COLO829 (cell line): ENCODE measurements at regions not wholly inside any gene's neighbourhood (a gene's known extent, or its start where the extent isn't known, plus 50 kb on each side); places are given as distances from the start of the nearest gene placed in this dataset.

Experiments used
- DNase-seq: peaks from one replicate; pipeline ENCODE4 v3.0.0; 2012; ENCODE audit warnings: low spot score

DNA sequence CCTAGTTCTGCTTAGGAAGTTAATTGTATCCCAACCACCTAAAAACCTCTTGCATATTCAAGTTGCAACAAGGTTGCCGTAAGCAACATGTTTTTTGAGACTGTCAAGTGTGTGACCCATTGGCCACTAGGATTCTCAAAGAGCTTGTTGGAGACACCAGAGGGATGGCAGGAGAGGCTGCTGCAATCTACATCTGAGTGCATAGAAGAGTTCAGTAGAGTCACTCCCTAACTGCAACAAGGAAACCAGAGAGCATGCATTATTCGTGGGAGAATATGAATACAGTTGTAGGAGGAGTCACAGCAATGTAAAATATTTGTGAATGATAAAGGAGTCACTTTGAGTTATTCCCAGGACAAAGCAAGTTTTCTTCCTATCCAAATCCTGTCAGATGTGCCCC, 538.6 kb downstream of the TNS3 start:
- no peak for DNase-seq

DNA sequence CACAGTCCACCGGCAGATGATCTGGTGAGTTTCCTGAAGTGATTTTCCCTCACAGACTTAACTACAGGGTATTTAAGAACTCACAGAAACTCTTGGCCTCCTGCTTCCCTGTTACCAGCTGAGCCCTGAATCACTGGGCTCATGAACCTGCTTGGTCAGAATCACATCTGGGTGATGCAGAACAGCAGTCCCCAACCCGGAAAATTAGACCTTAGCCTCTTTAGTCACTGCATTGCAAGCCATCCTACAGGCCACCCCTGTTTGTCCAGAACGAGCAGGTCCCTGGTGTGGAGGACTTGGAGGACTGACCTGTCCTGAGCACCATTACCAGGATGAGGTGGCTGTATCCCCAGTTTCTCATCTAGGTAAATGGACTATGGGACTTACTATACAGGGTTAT, 539.2 kb downstream of the TNS3 start:
- no peak for DNase-seq

DNA sequence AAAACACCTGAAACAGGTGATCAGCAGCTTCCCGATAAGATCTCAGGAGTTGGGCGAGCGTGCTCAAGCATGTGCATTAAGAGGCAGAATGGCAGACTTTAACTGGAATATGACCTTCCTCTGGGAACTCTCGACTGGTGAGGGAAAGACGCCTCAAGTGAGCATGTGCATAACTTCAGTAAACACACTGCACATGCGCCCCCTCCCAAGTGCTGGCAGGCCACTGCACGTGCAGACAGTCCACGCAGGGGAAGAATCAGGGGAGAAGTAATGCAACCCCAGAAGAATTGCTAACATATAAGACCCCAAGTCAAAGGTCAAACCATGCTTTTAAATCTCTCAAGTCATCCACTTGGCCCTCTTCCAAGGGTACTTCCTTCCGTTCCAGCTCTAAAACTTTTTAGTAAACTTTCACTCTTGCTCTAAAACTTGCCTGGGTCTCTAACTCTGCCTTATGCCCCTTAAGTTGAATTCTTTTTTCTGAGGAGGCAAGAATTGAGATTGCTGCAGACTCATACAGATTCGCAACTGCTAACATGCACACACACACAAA, 541.0 kb downstream of the TNS3 start:
- no peak for DNase-seq

DNA sequence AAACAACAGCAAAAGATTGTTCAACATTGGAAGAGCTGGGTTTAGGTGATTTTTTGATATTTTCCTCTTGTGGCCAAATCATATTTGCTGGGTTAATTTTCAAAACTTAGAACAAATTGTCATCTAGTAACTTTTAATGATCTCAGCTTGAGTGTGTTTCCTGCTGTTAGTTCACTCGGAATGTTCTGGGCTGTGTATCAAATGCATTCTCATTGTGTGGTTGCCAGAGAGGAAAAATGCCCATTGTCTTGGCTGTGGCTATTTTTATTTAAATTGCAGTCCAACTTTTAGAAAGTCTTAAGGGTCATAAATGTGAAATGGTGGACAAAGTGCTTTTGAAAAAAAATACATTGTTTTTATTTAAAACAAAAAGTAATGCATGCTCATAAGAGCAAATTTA, 542.0 kb downstream of the TNS3 start:
- no peak for DNase-seq

DNA sequence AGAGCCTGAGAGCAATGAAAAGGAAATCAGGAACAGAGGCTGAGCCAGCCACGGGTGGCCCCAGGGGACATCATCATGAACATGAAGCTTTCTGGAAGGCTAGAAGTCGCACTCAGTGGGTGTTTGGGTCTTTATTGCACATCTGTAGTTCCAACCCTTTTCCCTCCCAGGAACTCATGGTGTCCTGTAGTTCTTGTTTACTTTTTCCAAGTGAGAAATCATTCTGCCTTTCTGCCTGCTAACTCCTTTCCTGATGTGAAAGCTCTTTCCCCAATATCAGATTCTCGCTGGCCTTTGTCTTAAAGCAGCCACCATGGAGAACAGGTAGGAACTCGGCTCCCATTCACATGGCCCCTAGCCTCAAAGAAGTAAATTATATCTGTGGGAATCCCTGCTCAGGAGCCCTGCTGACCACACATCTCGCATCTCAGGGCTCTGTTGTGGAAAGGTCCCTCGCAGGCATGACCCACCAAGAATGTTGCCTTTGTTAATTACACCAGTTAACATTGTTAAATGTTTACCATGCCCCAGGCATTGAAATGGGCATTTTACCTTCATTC, 542.7 kb downstream of the TNS3 start:
- DNase-seq, result no peak

DNA sequence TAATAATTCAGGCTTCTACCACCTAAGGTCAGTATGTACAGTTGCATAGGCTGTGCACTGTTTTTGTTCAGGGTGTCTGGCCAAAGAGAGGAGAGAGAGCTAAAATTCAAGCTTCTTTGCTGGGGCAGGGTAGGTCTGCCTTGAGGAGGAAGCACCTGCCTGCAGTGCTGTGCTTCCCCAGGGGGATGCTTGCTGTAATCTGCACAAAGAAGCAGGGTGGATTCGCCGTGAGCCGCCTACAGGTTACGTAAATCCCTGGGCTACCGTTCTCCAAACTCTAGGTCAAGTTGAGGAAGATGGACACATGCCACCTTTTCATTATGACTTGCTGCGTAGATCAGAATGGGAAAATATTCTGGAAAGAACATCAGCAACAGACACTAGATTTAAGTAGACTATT, 543.3 kb downstream of the TNS3 start:
- no peak for DNase-seq

DNA sequence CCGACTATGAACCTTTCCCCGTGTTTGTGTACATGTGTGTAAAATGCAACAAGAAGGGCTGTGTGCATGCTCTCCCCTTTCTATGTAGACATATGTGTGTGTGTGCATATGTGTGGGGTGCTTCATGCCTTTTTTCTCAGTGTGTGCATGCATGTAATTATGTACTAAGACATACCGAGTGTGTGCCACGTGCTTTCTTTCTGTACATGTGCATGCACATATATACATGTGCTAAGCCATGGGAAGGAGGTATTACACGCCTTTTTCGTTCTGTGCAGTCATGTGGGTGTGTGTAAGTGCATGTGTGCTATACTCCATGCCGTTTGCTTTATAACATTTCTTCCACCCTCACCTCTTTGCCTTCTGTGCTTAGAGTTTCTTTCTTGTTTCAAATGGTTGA, 544.3 kb downstream of the TNS3 start:
- DNase-seq, result no peak

DNA sequence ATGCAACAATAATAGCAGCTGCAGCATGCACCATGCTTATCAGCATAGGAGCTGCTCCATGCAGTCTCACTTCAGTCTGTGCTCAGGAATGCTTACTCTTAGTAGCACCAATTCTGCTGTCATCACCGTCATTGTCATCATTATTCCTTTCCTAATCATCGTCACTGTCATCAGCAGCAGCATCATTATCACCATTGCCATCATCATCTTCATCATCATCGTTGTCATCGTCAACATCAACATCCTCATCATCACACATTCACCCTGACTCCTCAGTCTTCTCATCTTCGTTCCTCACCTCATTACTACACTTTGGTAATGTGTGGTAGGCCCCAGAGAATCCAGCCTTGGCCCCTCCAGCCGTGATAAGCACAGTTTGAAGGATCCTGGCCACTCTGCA, 545.0 kb downstream of the TNS3 start:
- no peak for DNase-seq

DNA sequence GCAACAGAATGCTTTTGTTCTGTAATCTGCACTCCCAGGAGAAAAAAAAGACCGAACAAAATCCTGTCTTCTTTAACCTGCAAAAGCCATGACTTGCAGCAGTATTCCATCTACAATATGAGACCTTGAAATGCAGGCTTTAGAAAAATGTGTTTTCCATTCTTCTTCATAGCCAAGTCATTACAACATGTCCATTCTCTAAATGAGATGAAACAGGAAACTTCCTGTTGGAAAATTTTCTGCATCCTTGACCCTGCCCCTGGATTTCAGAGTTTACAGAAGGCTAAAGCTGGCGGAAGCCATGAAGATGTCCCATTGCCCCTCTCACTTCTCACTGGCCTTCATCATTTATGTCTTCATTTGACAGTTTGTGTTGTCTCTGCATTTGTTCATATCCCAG, 546.4 kb downstream of the TNS3 start:
- no peak for DNase-seq

DNA sequence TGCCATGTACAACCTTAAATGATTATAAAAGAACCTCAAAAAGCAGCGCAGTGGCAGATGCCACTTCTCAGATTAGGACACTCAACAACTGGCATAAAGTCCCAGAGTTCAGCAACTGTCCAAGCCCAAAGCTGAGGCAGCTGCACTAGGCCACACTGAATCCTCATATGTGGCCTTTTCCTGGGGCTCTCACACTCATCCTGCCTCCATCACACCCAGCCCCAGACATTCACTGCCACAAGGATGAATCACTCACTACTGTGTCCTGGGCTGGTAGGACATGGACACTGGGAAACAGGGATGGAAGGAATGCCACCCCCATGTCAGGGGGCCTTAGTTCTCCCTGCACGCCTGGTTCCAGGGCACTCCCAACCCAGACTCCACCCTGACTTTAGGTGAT, 547.7 kb downstream of the TNS3 start:
- no peak for DNase-seq

DNA sequence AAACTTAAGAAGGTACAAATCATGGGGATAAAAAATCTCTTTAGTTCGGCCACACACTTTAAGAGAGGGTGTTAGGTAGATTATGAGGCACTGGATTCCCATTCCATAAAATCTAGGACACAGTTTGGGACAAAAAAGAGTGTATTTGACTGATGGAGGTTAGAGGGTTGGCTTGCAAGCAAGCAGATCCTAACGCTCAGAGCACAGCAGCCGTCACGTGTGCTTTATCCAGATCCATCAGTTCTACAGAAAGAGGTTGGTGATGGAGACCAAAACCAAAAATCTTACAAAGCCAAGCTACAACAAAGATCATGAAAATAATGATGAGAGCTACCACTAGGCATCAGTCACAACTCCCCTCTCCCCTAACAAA, 549.4 kb downstream of the TNS3 start:
- no peak for DNase-seq

DNA sequence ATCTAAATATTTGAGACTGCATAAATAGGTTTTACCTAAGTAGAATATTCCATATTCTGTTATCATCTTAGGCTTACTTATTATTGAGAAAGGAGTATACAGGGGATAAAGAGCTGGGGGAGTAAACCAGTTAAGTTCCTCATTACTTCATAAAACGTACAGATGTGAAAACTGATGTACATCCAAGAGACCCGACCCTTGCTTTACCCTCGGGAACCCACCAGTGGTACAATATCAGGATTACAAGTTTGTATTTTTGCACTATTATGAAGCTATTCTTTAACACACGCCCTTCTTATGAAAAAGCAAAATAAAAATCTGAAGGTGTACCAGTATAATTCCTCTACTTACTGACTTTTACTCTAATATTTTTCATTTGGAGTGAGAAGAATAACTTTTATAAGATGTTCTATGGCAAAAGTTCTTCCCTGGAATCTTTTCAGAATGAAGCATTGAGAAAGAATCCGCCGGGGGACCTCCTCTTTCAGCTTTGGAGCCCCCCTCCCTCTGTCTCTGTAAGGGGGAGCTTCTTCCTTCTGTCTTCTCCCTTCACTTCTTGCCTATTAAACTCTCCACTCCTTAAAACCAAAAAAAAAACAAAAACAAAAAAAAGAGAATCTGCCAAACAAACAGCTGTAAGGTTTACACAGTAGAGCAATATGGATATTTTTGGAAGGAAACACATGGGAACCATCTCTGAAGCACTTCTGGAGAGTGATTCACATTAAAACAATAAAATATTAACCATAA, 550.0 kb downstream of the TNS3 start:
- no peak for DNase-seq

DNA sequence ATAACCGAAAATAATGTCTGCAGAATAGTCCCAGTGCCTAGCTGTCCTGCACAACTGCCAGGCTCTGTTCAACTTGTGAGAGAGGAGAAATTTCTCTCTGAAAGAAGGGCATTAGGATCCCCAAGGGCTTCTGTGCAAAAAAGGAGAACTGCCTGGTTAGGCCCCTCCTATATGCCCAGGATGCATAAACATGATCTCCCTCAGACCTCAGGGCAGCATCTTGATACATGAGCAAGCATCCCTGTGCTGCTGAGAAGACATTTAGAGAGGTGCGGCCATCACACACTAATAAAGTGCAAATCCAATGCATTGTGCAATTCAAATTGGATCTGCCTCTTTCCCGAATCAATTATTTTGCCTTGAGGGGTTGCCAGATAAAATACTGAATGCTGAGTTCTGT, 553.6 kb downstream of the TNS3 start:
- DNase-seq, result no peak

DNA sequence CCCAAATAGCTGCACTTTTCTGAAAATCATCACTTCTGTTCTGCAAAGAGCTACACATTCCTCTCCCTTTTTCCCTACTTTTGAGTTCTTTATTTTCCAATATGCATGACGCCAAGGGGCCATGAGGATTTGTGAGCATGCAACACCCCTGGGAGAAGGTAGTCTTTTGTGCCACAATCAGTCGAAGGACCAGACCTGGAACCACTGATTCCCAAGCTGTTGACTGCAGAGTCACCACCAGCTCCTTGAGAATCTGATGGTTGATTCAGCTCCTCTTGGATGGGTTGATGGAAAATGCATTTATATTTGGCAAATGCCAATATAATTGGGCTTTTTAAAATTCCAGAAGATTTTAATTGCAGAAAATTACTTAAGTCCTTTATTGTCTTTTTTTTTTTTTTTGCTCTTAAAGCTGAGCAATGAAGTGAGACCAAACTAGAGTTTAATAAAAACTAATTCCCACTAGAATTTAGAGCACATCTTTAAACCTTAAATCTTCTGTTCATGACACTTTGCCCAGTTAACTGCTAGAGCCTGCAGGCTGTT, 554.1 kb downstream of the TNS3 start:
- DNase-seq, result no peak

DNA sequence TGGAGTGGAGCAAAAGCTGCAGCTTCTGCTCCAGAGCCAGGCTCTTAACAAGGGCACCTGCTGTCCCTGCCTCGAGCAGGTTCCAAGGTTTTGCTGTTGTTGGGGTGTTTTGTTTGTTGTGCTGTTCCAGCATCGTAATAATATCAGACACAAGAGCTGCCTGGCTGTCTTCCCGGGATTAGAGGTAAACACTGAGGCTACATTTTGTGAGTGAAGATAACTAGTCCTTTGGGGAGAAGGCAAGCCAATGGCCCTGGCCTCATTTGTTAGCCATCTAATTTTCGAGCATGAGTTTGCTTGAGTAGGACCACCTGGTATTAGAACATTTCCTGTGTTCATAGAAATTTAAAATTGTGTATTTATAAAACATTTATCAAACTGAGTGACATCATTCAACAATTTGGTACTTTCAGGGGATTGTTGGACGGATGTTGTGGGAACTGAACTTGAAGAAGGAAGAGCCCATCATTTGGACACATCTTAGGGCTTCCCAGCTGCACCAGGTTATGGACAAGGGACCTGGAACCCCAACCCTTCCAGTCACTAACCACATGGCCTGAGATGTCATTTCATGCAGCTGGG, 555.0 kb downstream of the TNS3 start:
- no peak for DNase-seq

DNA sequence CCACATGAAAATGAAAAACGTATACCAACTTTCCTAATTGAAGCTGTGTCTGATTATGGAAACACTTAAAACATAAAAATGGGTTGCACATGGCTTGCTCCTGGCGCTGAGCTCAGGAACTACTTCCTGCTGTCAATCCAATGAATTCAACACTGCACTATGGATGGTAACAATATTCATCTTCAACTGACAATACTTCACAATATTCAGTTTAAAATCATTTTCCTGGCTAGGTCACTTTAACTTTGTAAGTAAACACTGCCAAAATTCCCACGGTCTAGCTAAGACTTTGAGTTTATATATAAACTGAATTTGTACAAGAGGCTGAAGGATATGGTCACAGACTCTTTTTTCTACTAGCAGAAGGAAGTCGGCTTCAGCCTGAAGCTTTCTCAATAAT, 556.9 kb downstream of the TNS3 start:
- no peak for DNase-seq

DNA sequence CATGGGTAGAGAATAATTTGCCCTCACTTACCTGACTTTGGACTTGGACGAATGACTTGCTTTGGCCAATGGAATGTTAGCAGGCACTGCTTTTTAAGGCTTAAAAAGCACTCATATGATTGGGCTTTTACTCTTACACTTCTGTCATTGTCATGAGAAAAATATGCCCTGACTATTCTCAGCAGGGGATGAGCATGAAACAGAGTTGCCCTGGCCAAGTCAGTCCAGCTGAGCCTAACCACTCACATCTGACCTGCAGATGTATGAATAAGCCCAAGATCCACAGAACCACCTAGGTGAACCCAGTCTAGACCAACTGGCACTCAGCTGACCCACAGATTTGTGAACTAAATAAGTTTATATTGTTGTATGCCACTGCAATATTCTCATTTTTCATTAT, 573.5 kb downstream of the TNS3 start:
- no peak for DNase-seq

DNA sequence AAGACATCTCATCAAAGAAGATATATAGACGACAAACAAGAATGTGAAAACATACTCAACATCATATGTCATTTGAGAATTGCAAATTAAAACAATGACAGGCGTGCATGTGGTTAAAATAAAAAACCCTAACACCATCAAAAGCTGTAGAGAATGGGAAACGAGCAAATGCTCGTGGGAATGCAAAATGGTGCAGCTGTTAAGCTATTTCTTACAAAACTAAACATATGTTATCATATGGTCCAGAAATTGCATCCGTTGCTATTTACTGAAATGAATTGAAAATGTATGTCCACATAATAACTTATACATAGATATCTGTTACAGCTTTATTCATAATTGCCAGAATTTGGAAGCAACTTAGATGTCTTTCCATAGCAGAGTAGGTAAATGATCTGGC, 574.4 kb downstream of the TNS3 start:
- no peak for DNase-seq

DNA sequence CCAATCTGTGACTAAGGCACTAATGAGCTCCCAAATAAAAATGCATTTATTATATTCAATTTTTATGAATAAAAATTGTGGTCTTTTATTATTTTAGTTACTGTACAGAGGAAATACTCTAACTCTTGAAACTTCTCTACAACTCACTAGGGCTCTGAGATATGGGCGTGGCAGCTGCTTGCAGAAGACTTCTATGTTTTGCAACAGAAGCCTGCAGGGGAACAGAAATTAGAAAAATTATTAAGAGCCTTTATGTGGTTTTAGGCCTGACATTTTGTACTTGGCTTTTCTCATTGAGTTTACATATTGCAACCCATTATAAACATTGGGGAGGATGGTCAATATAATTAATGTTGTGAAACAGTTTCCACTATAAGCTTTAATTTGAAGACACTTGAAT, 581.4 kb downstream of the TNS3 start:
- no peak for DNase-seq

DNA sequence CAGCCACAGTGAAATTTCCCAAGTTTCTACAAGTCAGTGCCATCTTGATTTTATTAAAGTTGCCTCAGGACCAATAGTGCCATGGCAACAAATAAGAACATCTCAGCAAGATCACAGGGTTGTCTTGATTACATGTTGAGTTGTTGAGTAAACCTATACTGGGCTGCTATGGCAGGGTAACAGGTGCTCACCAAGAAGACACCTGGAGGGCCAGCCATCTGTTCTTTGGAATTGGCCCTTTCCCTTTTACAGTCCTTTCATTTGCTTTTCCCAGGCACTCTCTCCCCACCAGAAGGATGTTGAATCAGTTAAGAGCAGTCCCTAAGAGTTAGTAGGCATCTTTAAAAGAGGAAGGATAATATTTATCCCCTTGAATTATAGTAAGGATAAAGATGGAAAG, 582.0 kb downstream of the TNS3 start:
- DNase-seq, result no peak

DNA sequence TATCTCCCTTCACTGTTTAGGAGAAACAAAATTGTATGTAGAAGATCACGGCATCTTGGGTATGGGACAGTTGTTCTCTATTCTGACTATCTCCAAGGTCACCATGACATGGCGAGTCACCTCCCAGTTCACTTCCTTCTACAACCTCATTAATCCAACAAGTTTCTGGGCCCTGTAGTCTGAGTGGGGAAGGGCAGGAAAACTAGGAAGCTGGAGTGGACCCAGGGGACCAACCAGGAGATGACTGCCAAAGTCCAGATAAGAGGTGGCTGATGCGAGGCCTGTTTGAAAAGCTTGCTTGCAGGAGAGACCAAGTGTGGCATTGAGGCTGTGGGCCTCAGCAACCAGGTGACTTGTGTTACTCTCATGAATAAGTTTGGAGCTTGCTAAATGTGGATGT, 584.9 kb downstream of the TNS3 start:
- DNase-seq, result no peak

DNA sequence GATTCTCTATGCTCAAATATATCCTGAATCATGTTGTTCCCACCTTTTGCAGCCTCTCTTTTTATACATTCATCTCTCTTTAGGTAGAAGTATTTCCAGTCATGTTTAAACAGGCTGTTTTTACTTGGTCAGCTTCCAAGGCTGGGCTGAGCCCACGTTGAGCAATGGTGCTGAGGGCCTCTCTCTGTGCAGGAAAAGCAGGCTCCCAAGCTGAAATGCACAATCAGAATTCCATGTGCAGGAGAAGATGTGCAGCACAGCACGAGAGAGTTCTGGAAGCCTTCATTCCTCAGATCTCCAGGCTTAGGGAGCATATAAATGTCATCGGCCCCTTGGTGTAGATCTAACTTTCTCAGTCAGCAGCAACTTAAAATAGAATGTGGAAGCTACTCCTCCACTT, 588.5 kb downstream of the TNS3 start:
- no peak for DNase-seq

DNA sequence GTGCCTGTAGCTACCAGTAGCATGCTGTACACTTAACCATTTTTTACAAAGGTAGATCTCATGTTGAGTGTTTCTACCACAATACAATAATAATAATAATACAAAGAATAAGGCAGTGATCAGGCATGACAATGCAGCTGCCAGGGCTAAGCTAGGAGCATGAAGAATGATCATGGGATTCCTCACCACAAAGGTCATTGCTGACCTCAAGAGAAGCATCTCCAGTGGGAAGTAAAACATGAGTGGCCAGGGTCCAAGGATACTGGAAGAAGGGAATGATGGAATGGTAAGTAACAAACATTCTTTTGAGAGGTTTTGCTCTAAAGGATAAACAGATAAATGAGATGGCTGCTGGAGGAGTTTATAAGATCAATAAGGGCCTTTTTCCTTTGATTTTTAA, 591.1 kb downstream of the TNS3 start:
- DNase-seq, result no peak

DNA sequence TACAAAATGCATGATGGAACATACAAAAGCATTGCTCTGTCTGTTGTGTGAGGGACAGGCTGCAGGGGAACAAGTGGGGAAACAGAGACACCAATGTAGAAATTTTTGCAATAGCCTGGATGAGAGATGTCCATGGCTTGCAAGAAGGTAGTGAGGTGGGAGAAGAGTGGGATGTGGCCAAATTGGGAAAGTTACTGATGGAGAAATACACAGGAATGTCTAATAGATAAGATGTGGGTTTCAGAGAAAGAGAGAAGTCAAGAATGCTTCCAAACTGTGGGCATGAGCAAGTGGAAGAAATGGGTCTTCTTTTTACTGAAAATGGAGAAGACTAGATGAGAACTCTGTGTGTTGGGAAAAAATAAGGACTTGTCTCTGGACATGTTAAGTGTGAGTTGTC, 592.7 kb downstream of the TNS3 start:
- DNase-seq, result no peak
